Left lung (tissue), 4 donors: ENCODE measurements at regions not wholly inside any gene's neighbourhood (a gene's known extent, or its start where the extent isn't known, plus 50 kb on each side); places are given as distances from the start of the nearest gene placed in this dataset.
A peak's percentile ranks its signal among the peaks of the same experiment; 100 is the strongest.

Source experiments
- ATAC-seq: fragments of 200-7000 bp; cut with Tn5 transposase; one replicate; pipeline ENCODE4 v1.9.1; 2020; ENCODE audit warnings: moderate library complexity
- DNase-seq, 4 donors: peaks; one replicate each; pipeline ENCODE4 v3.0.0-alpha.2; 2013 to 2020
- H3K27ac ChIP-seq, 2 donors: fragments of 200-600 bp; sonication (generic) in 1 of 2; one replicate each; pipeline versions ENCODE4 v1.5.0 to v1.8.0; 2020 to 2021
- H3K27me3 ChIP-seq, 2 donors: fragments of 200-600 bp; sonication (generic) in 1 of 2; one replicate each; pipeline versions ENCODE4 v1.5.0 to v1.8.0; 2020 to 2021
- H3K36me3 ChIP-seq, 2 donors: fragments of 200-600 bp; sonication (generic) in 1 of 2; one replicate each; pipeline versions ENCODE4 v1.5.0 to v1.8.0; 2020 to 2021
- H3K4me1 ChIP-seq, 2 donors: fragments of 200-600 bp; one replicate each; pipeline ENCODE4 v1.8.0; 2021
- H3K4me3 ChIP-seq, 2 donors: fragments of 200-600 bp; sonication (generic) in 1 of 2; one replicate each; pipeline versions ENCODE4 v1.5.0 to v1.8.0; 2020 to 2021; ENCODE audit warnings: mild to moderate bottlenecking in 1 of 2
- H3K9me3 ChIP-seq, 2 donors: fragments of 200-600 bp; sonication (generic) in 1 of 2; one replicate each; pipeline versions ENCODE4 v1.5.0 to v1.8.0; 2020 to 2021
- intact Hi-C, 2 donors: fragments of 100-400 bp; cut with DNase I; formaldehyde crosslinking; loops; one replicate each; pipeline versions ENCODE4 v1.11.2 to v1.14.2; 2022
- TF ChIP-seq, protein P1 (sequence below), 2 donors: fragments of 200-600 bp; sonication (generic) in 1 of 2; IDR thresholded peaks; one replicate each; pipeline versions ENCODE4 v1.5.0 to v1.8.0; 2021; ENCODE audit warnings: antibody characterized with exemption in 2 of 2
- donor health status: DM: no; HTN: yes; CAD: no.
- donor health status: DM: no; HTN: no; CAD: no.

DNA sequence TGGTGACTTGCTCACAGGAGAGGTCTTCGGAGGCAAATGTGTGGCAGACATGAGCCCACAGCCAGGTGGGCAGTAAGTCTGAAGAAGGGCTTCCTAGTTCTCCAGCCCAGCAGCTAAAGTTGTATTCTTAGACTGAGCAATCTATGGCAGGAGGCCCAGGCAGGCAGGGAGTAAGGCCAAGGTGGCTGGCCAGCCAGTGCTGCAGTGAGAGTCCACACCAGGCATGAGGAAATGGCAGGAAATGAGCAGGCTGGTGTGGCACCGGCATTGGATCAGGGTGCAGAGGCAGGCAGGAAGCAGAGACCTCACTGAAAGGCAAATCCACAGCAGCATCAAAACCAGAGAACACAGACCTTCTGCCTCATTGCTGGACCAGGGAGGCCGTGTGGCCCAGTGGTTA lies 84.6 kb upstream of the PDE1C start:
- ATAC-seq (peak; percentile 47), DNase-seq (no peak)
- Histone ChIP-seq H3K27me3 (no peaks in the 10 kb centered on the region), H3K36me3 (no peaks in the 10 kb centered on the region), H3K9me3 (no peaks in the 10 kb centered on the region), H3K27ac (no peak overlapping the region), H3K4me1 (no peaks in the 10 kb centered on the region), H3K4me3 (no peak overlapping the region)
- TF ChIP-seq, protein P1, sequence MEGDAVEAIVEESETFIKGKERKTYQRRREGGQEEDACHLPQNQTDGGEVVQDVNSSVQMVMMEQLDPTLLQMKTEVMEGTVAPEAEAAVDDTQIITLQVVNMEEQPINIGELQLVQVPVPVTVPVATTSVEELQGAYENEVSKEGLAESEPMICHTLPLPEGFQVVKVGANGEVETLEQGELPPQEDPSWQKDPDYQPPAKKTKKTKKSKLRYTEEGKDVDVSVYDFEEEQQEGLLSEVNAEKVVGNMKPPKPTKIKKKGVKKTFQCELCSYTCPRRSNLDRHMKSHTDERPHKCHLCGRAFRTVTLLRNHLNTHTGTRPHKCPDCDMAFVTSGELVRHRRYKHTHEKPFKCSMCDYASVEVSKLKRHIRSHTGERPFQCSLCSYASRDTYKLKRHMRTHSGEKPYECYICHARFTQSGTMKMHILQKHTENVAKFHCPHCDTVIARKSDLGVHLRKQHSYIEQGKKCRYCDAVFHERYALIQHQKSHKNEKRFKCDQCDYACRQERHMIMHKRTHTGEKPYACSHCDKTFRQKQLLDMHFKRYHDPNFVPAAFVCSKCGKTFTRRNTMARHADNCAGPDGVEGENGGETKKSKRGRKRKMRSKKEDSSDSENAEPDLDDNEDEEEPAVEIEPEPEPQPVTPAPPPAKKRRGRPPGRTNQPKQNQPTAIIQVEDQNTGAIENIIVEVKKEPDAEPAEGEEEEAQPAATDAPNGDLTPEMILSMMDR (IDR thresholded peaks at IDR 0.05), result no peak
- intact Hi-C loops, result no loop called here

DNA sequence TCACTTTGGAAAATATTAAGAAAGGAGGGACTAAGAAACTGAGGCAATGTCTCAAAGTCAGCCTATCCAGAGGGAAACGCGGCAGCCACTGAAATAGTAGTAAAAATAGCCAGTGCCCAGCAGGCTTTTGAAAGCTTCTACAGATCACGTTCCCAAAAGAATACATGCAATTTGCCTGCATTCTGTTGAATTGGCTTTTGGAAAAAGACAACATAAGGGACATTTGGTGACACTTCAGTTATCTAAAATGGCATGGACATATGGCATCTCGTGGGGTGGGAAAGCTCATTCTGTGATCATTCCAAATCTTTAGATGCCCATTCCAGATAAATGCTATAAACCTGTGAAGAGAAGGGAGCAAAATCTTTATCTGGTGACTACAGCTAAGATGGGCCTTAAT lies 82.8 kb upstream of the PDE1C start:
- intact Hi-C loops, result no loop called here
- H3K27ac ChIP-seq, result no peak overlapping the region
- ATAC-seq, result no peak

DNA sequence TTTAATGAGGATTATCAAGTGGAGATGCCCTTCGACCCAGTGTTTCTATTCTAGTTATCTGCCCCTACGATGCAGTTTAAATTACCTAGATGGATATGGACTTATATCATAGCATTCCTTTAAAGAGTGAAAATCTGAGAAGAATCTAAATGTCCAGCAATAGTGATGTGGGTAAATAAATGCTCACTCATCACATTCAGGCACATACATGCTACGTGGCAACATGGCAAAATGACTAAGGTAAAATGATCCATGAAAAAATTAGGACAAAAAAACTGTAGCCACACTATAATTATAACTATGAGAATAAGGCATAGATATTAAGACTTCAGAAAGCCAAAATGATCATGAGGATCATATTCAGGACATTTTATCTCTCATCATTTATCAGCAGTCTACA lies 82.4 kb upstream of the PDE1C start:
- Histone ChIP-seq H3K27ac (no peak overlapping the region), H3K36me3 (no peaks in the 10 kb centered on the region), H3K4me1 (no peaks in the 10 kb centered on the region), H3K27me3 (no peaks in the 10 kb centered on the region), H3K4me3 (no peak overlapping the region), H3K9me3 (no peaks in the 10 kb centered on the region)
- intact Hi-C loops, result no loop called here
- DNase-seq, result no peak
- TF ChIP-seq, protein P1 (IDR thresholded peaks at IDR 0.05), result no peak
- ATAC-seq, result no peak

More for the DNA sequence above, 82.8 kb upstream of the PDE1C start:
- TF ChIP-seq, protein P1 (IDR thresholded peaks at IDR 0.05), result no peak
- no peaks in the 10 kb centered on the region for H3K9me3 ChIP-seq
- no peaks in the 10 kb centered on the region for H3K27me3 ChIP-seq
- DNase-seq, result no peak
- no peak overlapping the region for H3K4me3 ChIP-seq
- no peaks in the 10 kb centered on the region for H3K4me1 ChIP-seq
- no peaks in the 10 kb centered on the region for H3K36me3 ChIP-seq

DNA sequence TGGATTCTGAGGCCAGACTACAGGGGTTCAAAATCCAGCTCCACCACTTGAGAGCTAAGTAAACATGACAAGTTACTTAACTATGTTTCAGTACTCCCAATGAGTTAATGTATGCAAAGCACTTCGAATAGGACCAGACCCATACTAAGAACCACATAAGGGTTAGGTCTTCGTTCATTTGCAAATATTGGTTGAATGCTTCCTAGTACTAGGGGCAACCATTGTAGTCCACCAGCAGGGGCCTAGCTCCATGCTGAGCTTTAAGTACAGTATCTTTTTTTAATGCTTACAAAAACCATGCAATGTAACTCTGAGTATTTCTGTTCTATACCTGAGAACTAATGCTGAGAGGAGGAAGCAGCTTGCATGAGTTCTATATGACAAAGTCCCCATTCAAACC lies 80.4 kb upstream of the PDE1C start:
- no peaks in the 10 kb centered on the region for H3K27me3 ChIP-seq
- peaks cover 0 to 3% of the 10 kb centered on the region in 2 donors for H3K9me3 ChIP-seq
- H3K4me1 ChIP-seq, result no peaks in the 10 kb centered on the region
- ATAC-seq (no peak), DNase-seq (no peak)
- TF ChIP-seq, protein P1 (IDR thresholded peaks at IDR 0.05), result no peak
- H3K36me3 ChIP-seq, result no peaks in the 10 kb centered on the region
- H3K4me3 ChIP-seq, result no peak overlapping the region
- intact Hi-C loops, result no loop called here
- H3K27ac ChIP-seq, result no peak overlapping the region

DNA sequence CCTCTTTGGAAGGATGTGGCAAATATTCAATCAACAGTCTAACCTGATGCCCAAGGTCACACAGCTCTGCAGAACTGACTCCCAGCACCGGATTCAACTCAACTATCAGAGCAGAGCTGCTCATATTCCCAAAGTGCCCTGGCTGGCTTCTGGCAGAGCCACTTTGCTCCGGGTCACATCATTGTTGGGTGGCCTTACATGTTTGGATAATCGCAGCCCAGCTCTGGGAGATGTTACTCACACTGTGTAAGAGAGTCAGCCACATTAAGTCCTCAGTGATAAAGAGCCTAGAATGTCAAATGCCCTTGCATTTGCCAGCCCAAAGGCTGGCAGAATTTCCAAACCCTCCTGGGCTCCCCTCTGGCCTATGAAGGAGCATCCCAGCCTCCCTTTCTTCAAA lies 79.8 kb upstream of the PDE1C start:
- Histone ChIP-seq H3K36me3 (no peaks in the 10 kb centered on the region), H3K4me3 (no peak overlapping the region), H3K9me3 (peaks cover 0 to 3% of the 10 kb centered on the region in 2 donors), H3K4me1 (no peaks in the 10 kb centered on the region), H3K27ac (no peak overlapping the region), H3K27me3 (no peaks in the 10 kb centered on the region)
- DNase-seq (no peak), ATAC-seq (no peak)
- TF ChIP-seq, protein P1 (IDR thresholded peaks at IDR 0.05), result no peak
- intact Hi-C loops, result no loop called here
